PC-9 (cell line): ENCODE measurements at regions not wholly inside any gene's neighbourhood (a gene's known extent, or its start where the extent isn't known, plus 50 kb on each side); places are given as distances from the start of the nearest gene placed in this dataset.

ENCODE experiments used
- CTCF ChIP-seq: fragments of 200-600 bp; sonication (generic); conservative IDR thresholded peaks from 2 replicates; pipeline ENCODE4 v1.6.1; 2017; ENCODE audit warnings: mixed run types, antibody characterized with exemption, mild to moderate bottlenecking, moderate library complexity
- EZH2 ChIP-seq: fragments of 200-600 bp; sonication (generic); IDR thresholded peaks from 2 replicates; pipeline ENCODE4 v1.8.0; 2017; ENCODE audit warnings: antibody characterized with exemption, low read depth

DNA sequence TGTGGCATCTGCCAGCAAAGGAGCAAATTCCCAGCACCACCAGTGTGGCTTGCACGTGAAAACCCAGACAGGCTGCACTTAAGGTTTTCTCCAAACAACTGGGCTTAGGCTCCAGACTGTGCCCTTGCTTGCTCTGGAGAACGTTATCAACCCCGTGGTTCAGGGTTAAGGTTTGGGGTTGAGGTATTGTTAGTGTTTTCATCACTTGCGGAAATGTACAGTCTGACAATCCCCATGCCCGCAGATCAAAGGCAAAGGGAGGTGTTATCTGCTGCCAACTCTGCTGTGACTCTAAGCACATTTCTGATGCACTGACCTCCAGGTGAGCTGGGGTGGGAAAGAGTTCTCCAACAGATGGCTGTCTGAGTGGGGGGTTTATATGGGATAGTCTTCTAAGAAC is 253.5 kb upstream of the NT5C1B start:
- TF ChIP-seq CTCF, result no peak
- TF ChIP-seq EZH2, result no peak
